H1 (cell line): ENCODE measurements at regions not wholly inside any gene's neighbourhood (a gene's known extent, or its start where the extent isn't known, plus 50 kb on each side); places are given as distances from the start of the nearest gene placed in this dataset.

Source experiments
- CTCF ChIA-PET: fragments of 300-600 bp; sonication (Branson Sonifier 250); formaldehyde crosslinking; loops from one replicate; lab custom pipeline; 2021; ENCODE audit not compliant: partially characterized antibody; lab: Charles Lee
- POLR2A ChIA-PET: fragments of 300-600 bp; sonication (Branson Sonifier 250); formaldehyde crosslinking; loops from one replicate; lab custom pipeline; 2021; ENCODE audit warnings: inconsistent platforms; ENCODE audit not compliant: partially characterized antibody; lab: Charles Lee
- DNase-seq, 2 experiments: peaks; one replicate each; pipeline versions ENCODE4 v3.0.0 to v3.0.0-alpha.2; 2010 to 2022; ENCODE audit warnings: low spot score in 2 of 2, low read depth in 1 of 2, mixed read lengths in 1 of 2
- FAIRE-seq: peaks from 2 replicates; lab custom pipeline; 2011; peaks lifted over from hg19 to GRCh38; lab: Jason Lieb, UNC
- H2AFZ ChIP-seq: 2 replicates; pipeline ENCODE4 v1.8.1; 2012; ENCODE audit warnings: low read length, inconsistent platforms
- H2AK5ac ChIP-seq: 2 replicates; pipeline ENCODE4 v1.6.1; 2013; ENCODE audit warnings: low read depth, low read length
- H2BK120ac ChIP-seq: replicated peaks from 2 replicates; pipeline ENCODE3; 2013; ENCODE audit warnings: low read depth, low read length, inconsistent platforms
- H2BK12ac ChIP-seq: 2 replicates; pipeline ENCODE4 v1.6.1; 2013; ENCODE audit warnings: low read depth, low read length
- H2BK15ac ChIP-seq: 2 replicates; pipeline ENCODE4 v1.6.1; 2013; ENCODE audit warnings: low read length
- H2BK20ac ChIP-seq: 2 replicates; pipeline ENCODE4 v1.6.1; 2013; ENCODE audit warnings: low read length
- H2BK5ac ChIP-seq: 2 replicates; pipeline ENCODE4 v1.6.1; 2013; ENCODE audit warnings: low read depth, low read length
- H3K14ac ChIP-seq: 2 replicates; pipeline ENCODE4 v1.6.1; 2013; ENCODE audit warnings: inconsistent platforms; ENCODE audit not compliant: insufficient read length
- H3K18ac ChIP-seq: 2 replicates; pipeline ENCODE4 v1.6.1; 2013; ENCODE audit warnings: low read length; ENCODE audit errors: extremely low read depth
- H3K23ac ChIP-seq: 2 replicates; pipeline ENCODE4 v1.6.1; 2013; ENCODE audit warnings: inconsistent platforms; ENCODE audit not compliant: insufficient read length
- H3K23me2 ChIP-seq: 2 replicates; pipeline ENCODE4 v1.6.1; 2013; ENCODE audit warnings: low read depth, low read length
- H3K27ac ChIP-seq: 2 replicates; pipeline ENCODE4 v1.6.1; 2011; ENCODE audit warnings: low read depth, low read length, inconsistent platforms
- H3K27me3 ChIP-seq, 4 experiments: replicated peaks in 1 of 4; 1 replicate in 1 of 4; 2 replicates in 3 of 4; pipeline versions ENCODE4 v1.6.1 to v1.8.1; 2011 to 2013; ENCODE audit warnings: low read length in 3 of 4, mild to moderate bottlenecking in 3 of 4, inconsistent platforms in 2 of 4, mixed read lengths in 2 of 4, moderate library complexity in 1 of 4; ENCODE audit not compliant: control insufficient read depth in 3 of 4, insufficient read depth in 3 of 4; ENCODE audit errors: extremely low read depth in 1 of 4
- H3K36me3 ChIP-seq, 4 experiments: 2 replicates each; pipeline versions ENCODE4 v1.6.1 to v1.8.1; 2011 to 2013; ENCODE audit warnings: mild to moderate bottlenecking in 4 of 4, low read length in 3 of 4, moderate library complexity in 2 of 4, control low read depth in 1 of 4, inconsistent platforms in 1 of 4; ENCODE audit not compliant: insufficient read depth in 4 of 4, control insufficient read depth in 2 of 4
- H3K4ac ChIP-seq: replicated peaks from 2 replicates; pipeline ENCODE3; 2013; ENCODE audit warnings: low read length, low read depth, mixed read lengths, inconsistent platforms; ENCODE audit not compliant: insufficient read length
- H3K4me1 ChIP-seq, 4 experiments: replicated peaks in 1 of 4; 1 replicate in 1 of 4; 2 replicates in 3 of 4; pipeline versions ENCODE4 v1.6.1 to v1.8.1; 2011 to 2013; ENCODE audit warnings: low read length in 3 of 4, inconsistent platforms in 2 of 4, mixed read lengths in 1 of 4; ENCODE audit not compliant: insufficient read depth in 4 of 4, control insufficient read depth in 3 of 4
- H3K4me2 ChIP-seq, 2 experiments: 2 replicates each; pipeline versions ENCODE4 v1.6.1 to v1.8.1; 2011 to 2013; ENCODE audit warnings: low read depth in 2 of 2, low read length in 2 of 2, control low read depth in 1 of 2, inconsistent platforms in 1 of 2, mild to moderate bottlenecking in 1 of 2; ENCODE audit not compliant: insufficient read depth in 1 of 2
- H3K4me3 ChIP-seq, 4 experiments: fragments of 200-600, 300-600 bp in 1 of 4; sonication (generic), shearing (Covaris generic), sonication (Bioruptor Twin) in 1 of 4; 2 replicates each; pipeline versions ENCODE4 v1.5.1 to v1.8.1; 2011 to 2016; ENCODE audit warnings: low read length in 4 of 4, low read depth in 3 of 4, control low read depth in 2 of 4, inconsistent platforms in 2 of 4, mild to moderate bottlenecking in 2 of 4, mixed read lengths in 1 of 4, moderate library complexity in 1 of 4; ENCODE audit not compliant: insufficient read depth in 2 of 4; ENCODE audit errors: extremely low read depth in 1 of 4
- H3K56ac ChIP-seq: replicated peaks from 2 replicates; pipeline ENCODE3; 2013; ENCODE audit warnings: low read depth, mild to moderate bottlenecking, mixed read lengths, low read length, inconsistent platforms; ENCODE audit not compliant: insufficient read length
- H3K79me1 ChIP-seq: 2 replicates; pipeline ENCODE4 v1.6.1; 2013; ENCODE audit warnings: low read depth, low read length, control low read depth
- H3K79me2 ChIP-seq, 2 experiments: 2 replicates each; pipeline versions ENCODE4 v1.6.1 to v1.8.1; 2012 to 2013; ENCODE audit warnings: low read length in 2 of 2, mild to moderate bottlenecking in 2 of 2, inconsistent platforms in 1 of 2; ENCODE audit not compliant: insufficient read depth in 2 of 2, control insufficient read depth in 1 of 2
- H3K9ac ChIP-seq, 4 experiments: replicated peaks in 1 of 4; 1 replicate in 1 of 4; 2 replicates in 3 of 4; pipeline versions ENCODE4 v1.6.1 to v1.8.1; 2011 to 2013; ENCODE audit warnings: low read depth in 3 of 4, low read length in 3 of 4, control low read depth in 2 of 4, mild to moderate bottlenecking in 2 of 4, moderate library complexity in 2 of 4, inconsistent platforms in 1 of 4; ENCODE audit errors: extremely low read depth in 1 of 4
- H3K9me3 ChIP-seq, 2 experiments: 2 replicates each; pipeline versions ENCODE4 v1.6.1 to v1.8.1; 2012 to 2013; ENCODE audit warnings: mild to moderate bottlenecking in 2 of 2, moderate library complexity in 2 of 2, control low read depth in 1 of 2, inconsistent platforms in 1 of 2, low read depth in 1 of 2, low read length in 1 of 2, mixed read lengths in 1 of 2; ENCODE audit not compliant: insufficient read depth in 2 of 2
- H4K20me1 ChIP-seq, 2 experiments: replicated peaks in 1 of 2; 2 replicates each; pipeline versions ENCODE3 to v1.8.1; 2011 to 2013; ENCODE audit warnings: inconsistent platforms in 2 of 2, low read length in 2 of 2, mild to moderate bottlenecking in 1 of 2; ENCODE audit not compliant: insufficient read depth in 2 of 2, control insufficient read depth in 1 of 2
- H4K5ac ChIP-seq: 2 replicates; pipeline ENCODE4 v1.6.1; 2013; ENCODE audit warnings: low read length, low read depth, mixed read lengths, inconsistent platforms; ENCODE audit not compliant: insufficient read length
- H4K8ac ChIP-seq: 2 replicates; pipeline ENCODE4 v1.8.0; 2013; ENCODE audit warnings: mild to moderate bottlenecking, moderate library complexity, low read length, inconsistent platforms; ENCODE audit not compliant: insufficient read depth; ENCODE audit errors: extremely low read depth
- H4K91ac ChIP-seq: replicated peaks from 2 replicates; pipeline ENCODE3; 2013; ENCODE audit warnings: low read length, mixed read lengths, inconsistent platforms; ENCODE audit not compliant: insufficient read length
- BCL11A ChIP-seq, 2 experiments: IDR thresholded peaks; one replicate each; pipeline ENCODE4 v1.6.1; 2011; ENCODE audit warnings: low read depth in 2 of 2, low read length in 2 of 2, mild to moderate bottlenecking in 2 of 2
- CEBPB ChIP-seq: IDR thresholded peaks from 2 replicates; pipeline ENCODE4 v1.6.1; 2012; ENCODE audit warnings: low read depth, low read length
- CHD2 ChIP-seq: IDR thresholded peaks from 2 replicates; pipeline ENCODE4 v1.6.1; 2012; ENCODE audit warnings: low read length, improper control_type of control experiment
- CREB1 ChIP-seq: IDR thresholded peaks from 2 replicates; pipeline ENCODE4 v1.6.1; 2012; ENCODE audit warnings: inconsistent platforms
- CTBP2 ChIP-seq: IDR thresholded peaks from 2 replicates; pipeline ENCODE4 v1.7.0; 2011; ENCODE audit warnings: borderline replicate concordance, mild to moderate bottlenecking, moderate library complexity, mixed read lengths, low read length; ENCODE audit not compliant: insufficient read depth, insufficient read length
- E2F6 ChIP-seq: IDR thresholded peaks from 2 replicates; pipeline ENCODE4 v1.6.1; 2012; ENCODE audit warnings: inconsistent platforms
- KDM1A ChIP-seq: fragments of 200-600, 300-600 bp; sonication (generic); IDR thresholded peaks from 2 replicates; pipeline ENCODE4 v1.7.1; 2016; ENCODE audit warnings: mild to moderate bottlenecking, low read length, borderline replicate concordance
- NANOG ChIP-seq: IDR thresholded peaks from 2 replicates; pipeline ENCODE4 v1.6.1; 2011; ENCODE audit warnings: low read length, low read depth, mild to moderate bottlenecking, inconsistent platforms; ENCODE audit not compliant: insufficient read depth, poor library complexity, severe bottlenecking
- POLR2A ChIP-seq, 2 experiments: IDR thresholded peaks; 1 replicate in 1 of 2; 2 replicates in 1 of 2; pipeline ENCODE4 v1.6.1; 2011; ENCODE audit warnings: low read depth in 2 of 2, low read length in 2 of 2, mild to moderate bottlenecking in 2 of 2; ENCODE audit errors: control extremely low read depth in 1 of 2
- RAD21 ChIP-seq, 2 experiments: IDR thresholded peaks in 1 of 2; conservative IDR thresholded peaks in 1 of 2; 2 replicates each; pipeline ENCODE4 v1.6.1; 2011; ENCODE audit warnings: low read depth in 2 of 2, low read length in 2 of 2, improper control_type of control experiment in 1 of 2, inconsistent platforms in 1 of 2, mild to moderate bottlenecking in 1 of 2, moderate library complexity in 1 of 2
- RBBP5 ChIP-seq: IDR thresholded peaks from 2 replicates; pipeline ENCODE4 v1.7.1; 2012; ENCODE audit warnings: low read depth, mild to moderate bottlenecking, inconsistent platforms, low read length, moderate library complexity, borderline replicate concordance
- SIN3A ChIP-seq, 2 experiments: IDR thresholded peaks in 1 of 2; conservative IDR thresholded peaks in 1 of 2; 2 replicates each; pipeline ENCODE4 v1.6.1; 2011 to 2012; ENCODE audit warnings: low read length in 2 of 2, improper control_type of control experiment in 1 of 2, low read depth in 1 of 2, mild to moderate bottlenecking in 1 of 2
- SIX5 ChIP-seq: IDR thresholded peaks from 2 replicates; pipeline ENCODE4 v1.6.1; 2011; ENCODE audit warnings: mild to moderate bottlenecking, low read depth, low read length
- TBP ChIP-seq: IDR thresholded peaks from 2 replicates; pipeline ENCODE4 v1.6.1; 2011; ENCODE audit warnings: low read depth, low read length, improper control_type of control experiment
- TCF12 ChIP-seq: IDR thresholded peaks from 2 replicates; pipeline ENCODE4 v1.6.1; 2011; ENCODE audit warnings: low read depth, mild to moderate bottlenecking, low read length
- WGBS, 2 experiments: shearing (Covaris generic) in 1 of 2; methylation state at CpG; one replicate each; pipeline versions ENCODE4 v1.1.6 to v1.1.7; 2013 to 2015; ENCODE audit warnings: low lambda C conversion rate in 2 of 2, mixed read lengths in 2 of 2, inconsistent platforms in 1 of 2, low coverage in 1 of 2, missing lambda C conversion rate in 1 of 2; ENCODE audit not compliant: insufficient replicate concordance in 2 of 2, insufficient coverage in 1 of 2, insufficient read length in 1 of 2; ENCODE audit errors: extremely low coverage in 1 of 2, missing lambda C conversion rate in 1 of 2; 5-methylcytosine and 5-hydroxymethylcytosine counted together

DNA sequence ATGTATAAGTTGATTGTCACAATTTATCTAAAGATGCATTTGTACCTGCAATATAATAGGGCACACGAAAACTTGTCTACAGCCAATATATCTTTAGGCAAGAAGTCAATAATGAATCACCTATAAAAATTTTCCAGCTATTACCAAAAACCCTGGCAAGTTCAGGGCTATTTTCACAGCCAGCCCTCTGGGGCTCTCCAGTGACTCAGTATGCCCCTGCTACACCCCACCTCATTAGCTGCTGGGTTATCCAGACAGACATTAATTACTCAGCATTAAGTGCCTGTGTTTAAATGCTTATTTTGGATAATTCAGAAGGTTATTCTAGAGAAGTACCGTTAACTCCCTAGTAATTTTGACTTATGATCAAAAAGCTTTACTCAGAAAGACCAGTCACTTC is 220.2 kb downstream of the TBX15 start:
- Histone ChIP-seq H2AFZ (no peak overlapping the region), H2BK12ac (no peak overlapping the region), H2BK20ac (no peak overlapping the region), H4K20me1 (no peaks in the 10 kb centered on the region), H4K91ac (no peak overlapping the region), H3K23me2 (no peaks in the 10 kb centered on the region), H3K4ac (no peak overlapping the region), H3K4me3 (no peak overlapping the region), H3K9me3 (peaks cover 0 to 7% of the 10 kb centered on the region in 2 experiments; a peak in 2 of 4 replicates), H3K79me2 (no peaks in the 10 kb centered on the region), H2BK5ac (no peak overlapping the region), H3K56ac (no peak overlapping the region), H2AK5ac (no peak overlapping the region), H3K4me2 (no peak overlapping the region), H3K14ac (no peak overlapping the region), H3K9ac (no peak overlapping the region), H3K4me1 (no peaks in the 10 kb centered on the region), H3K27me3 (no peaks in the 10 kb centered on the region), H3K27ac (no peak overlapping the region), H3K18ac (no peak overlapping the region), H4K5ac (no peak overlapping the region), H3K79me1 (no peaks in the 10 kb centered on the region), H2BK120ac (no peak overlapping the region), H2BK15ac (no peak overlapping the region), H3K23ac (no peak overlapping the region), H3K36me3 (no peaks in the 10 kb centered on the region), H4K8ac (no peak overlapping the region)
- ChIA-PET CTCF (interaction anchor here (1.3 to 1.4 kb wide), 2 partner anchors 12 to 60 kb away, joined by 5 to 6 read pairs; no protein-coding TSS in a partner anchor), POLR2A (no interaction called here)
- DNase-seq (no peak), FAIRE-seq (no peak)
- 89% methylated on average over 2 of the region's 2 CpGs; no CpG with 5 or more reads in 1 of the 2 experiments for WGBS, 2 experiments
- TF ChIP-seq CREB1 (no peak), TBP (no peak), POLR2A (IDR thresholded peaks at IDR 0.05; ENCODE audit: control extremely low read depth in 1 of 2, low read depth in 2 of 2, low read length in 2 of 2) (no peak), RBBP5 (no peak), CHD2 (no peak), KDM1A (no peak), SIX5 (no peak), CTBP2 (no peak), CEBPB (no peak), RAD21 (IDR thresholded peaks at IDR 0.05 in 1 of 2, conservative IDR thresholded peaks at IDR 0.05 in 1 of 2; ENCODE audit: low read depth in 2 of 2, low read length in 2 of 2) (no peak), BCL11A (IDR thresholded peaks at IDR 0.05; ENCODE audit: low read depth in 2 of 2, low read length in 2 of 2) (no peak), NANOG (no peak), TCF12 (no peak), SIN3A (conservative IDR thresholded peaks at IDR 0.05 in 1 of 2, IDR thresholded peaks at IDR 0.05 in 1 of 2; ENCODE audit: low read depth in 1 of 2, low read length in 2 of 2) (no peak), E2F6 (no peak)
